ENCODE measurements at regions not wholly inside any gene's neighbourhood (a gene's known extent, or its start where the extent isn't known, plus 50 kb on each side); places are given as distances from the start of the nearest gene placed in this dataset.

DNA sequence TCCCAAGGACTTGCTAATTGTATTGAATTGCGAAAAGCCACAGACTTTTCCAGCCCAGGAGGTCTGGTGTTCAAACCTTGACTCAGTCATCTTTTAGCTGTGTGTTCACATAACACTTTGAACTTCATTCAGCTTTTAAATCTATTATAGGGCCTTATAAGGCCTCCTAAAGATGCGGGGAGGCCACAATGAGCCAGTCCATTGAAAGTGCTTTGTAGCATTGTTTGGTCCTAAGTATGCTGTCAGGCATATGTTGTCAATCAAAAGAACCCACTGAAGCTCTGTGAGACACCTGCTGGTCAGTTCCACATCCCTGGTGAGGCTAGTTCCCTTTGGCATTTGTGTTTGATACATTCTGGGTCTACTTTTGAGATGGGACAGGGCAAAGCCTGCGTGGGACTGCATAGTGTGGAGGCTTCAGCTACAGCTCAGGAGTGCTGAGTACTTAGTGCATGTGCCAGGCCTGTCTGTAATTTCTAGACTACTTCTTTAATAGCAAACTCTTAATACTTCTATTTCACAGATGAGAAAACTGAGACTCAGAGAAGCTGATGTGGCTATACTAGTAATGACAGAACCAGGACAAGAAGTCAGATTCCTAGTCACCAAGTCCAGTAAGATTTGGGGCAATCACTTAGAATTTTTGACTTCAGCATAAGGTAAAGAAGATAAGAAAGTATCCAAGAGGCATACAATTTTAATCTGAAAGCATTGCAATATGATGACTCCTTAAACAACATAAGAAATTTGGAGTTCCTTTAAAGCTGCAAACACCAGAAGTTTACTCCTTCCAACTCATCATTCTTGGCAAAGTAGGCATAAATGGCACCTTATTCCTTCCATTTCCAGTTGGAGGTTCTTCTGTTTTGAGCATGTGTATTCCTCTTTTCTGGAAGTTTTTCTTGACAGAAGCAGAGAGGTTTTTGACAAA, 213.0 kb downstream of the PDCD6IP start:
- no peak for DNase-seq (ENCODE audit: low read depth, low spot score)

- DNase-seq (ENCODE audit: low read depth, low spot score), result peak; percentile 91
Measured at GRCh38 chr3:34012102-34012461, 213.7 kb downstream of the PDCD6IP start.

DNA sequence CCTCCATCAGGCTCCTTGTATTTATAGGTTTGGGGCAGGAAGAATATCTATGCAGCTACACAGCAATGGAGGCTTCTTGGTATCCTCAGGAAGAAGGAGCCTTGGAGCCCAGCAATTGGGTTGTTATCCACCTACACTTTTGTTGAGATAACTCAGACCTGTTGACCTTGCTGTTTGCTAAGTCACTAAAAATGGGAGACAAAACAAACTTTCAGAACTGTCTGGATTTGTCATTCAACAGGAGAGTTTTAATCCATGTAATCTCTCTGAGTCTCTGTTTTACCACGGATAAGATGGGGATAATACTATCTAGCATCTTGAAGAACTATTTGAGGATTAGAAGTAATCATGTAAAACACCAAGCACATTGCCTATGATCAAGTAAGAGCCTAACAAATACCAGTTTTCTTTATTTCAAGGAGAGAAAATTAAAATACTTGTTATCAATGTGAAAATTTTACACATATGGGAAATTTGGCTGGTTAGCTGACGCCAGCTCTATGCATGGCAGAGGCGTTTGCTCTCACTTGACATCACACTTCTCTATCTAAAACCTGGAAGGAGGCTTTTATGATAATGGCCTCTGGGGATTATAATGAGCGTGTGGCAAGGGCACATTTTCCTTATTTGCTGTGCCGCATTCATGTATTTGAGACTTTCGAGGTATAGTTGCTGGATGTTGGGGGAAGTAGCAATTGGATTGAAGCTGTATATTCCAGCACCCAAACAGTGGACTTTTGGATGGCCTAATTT, 215.6 kb downstream of the PDCD6IP start:
- no peak for DNase-seq (ENCODE audit: low read depth, low spot score)

DNA sequence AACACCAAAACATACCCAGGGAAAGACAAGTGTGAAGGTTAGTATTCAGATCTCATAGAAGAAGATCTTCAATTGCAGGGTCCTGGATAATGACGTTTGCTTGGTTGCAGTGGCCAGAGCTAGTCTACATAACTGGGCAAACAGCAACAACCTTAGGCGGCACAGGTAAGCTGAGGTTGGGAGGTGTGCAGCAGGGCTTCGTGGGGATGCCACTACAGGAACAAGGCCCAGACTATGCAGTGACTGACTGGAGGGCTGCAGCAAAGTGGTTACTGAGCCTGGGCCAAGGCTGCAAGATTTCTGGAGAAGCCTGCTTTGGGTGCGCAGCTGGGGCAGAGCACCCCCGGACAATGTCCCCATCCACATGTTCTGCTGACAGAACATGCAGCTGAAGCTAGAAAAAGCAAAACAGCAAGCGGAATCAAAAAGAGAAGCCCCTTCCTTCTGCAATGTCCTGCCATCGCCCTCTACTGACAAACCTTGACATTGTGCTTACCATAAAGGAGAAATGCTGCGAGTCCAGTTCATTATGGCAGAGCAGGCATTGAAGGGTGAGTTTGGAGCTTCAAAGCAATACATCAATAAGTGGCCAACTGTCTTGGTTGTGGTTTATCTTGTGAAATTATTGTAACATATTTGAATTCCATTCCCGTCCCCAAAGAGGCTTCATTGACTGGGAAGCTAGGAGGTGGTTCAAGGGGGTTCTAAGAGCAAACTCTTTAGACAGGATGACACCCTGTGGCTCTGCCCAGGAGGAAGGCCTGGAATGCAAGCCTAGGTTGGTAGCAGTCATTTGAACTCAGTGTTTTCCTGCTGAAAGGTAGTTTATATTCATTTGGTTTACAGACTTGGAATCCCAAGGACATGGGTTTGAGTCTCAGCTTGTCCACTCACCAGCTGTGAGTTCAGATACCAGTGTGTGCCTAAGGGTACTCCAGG, 217.0 kb downstream of the PDCD6IP start:
- no peak for DNase-seq (ENCODE audit: low read depth, low spot score)

DNA sequence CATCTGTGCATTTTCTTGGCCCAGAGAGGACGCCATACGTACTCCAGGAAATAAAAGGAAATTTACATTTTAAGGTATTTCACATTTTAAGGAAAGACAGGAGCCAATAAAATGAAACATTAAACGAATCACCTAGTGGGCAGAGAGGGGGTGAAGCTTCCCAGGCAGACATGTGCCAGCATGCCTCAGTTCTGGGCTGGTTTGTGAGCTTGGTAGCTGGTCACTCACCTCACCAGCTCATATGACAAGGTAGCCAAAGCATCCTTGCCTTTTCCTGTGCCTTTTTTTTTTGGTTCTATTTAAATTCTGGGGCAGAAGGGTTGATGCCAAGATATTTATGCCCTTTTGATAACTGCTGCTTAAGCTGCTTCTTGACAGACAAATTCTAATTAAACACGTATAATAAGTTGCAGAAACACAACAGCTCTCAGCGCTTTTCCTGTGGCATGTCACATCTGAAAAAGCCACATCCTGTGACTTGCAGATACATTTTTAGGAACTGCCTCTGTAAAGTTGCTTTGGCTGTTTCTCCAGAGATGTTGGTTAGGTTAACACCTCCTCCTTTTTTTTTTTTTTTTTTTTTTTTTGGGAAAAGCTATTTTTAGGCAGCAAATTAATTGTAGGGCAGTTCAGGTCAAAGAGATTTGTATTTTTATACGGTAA, 218.6 kb downstream of the PDCD6IP start:
- DNase-seq (ENCODE audit: low read depth, low spot score), result no peak

DNA sequence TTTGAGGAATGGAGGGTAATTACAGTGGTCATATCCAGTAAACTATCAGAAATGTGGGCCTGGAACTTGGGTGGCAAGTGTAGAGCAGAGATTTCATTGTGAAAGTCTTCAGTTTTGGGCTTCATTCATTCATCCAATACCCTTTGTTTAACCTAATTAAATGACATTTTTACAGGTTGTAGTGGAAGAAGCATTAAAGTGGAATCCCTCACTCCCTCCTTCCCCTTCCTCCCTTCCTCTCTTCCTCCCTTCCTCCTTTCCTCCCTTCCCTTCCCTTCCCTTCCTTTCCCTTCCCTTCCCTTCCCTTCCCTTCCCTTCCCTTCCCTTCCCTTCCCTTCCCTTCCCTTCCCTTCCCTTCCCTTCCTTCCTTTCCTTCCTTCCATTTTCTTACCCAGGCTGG, 219.3 kb downstream of the PDCD6IP start:
- DNase-seq (ENCODE audit: low read depth, low spot score), result no peak

DNA sequence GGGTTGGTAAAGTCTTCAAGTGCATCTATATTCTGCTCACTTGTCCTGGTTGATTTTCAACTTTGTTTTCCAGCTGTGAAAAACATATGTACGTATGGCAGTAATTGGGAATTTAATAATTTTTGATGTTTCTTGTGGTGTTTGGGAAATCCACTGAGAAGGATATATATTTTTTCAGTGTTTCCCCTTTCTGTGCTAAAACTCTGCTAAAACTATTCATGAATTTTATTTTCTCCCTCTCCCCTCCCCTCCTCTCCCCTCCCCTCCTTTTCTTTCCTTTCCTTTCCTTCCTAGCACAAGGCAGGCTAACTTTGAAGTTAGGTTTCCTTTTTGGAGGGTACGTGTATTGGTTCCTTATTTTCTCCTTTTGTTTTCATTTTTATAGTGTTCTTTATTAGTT, 220.7 kb downstream of the PDCD6IP start:
- no peak for DNase-seq (ENCODE audit: low read depth, low spot score)

DNA sequence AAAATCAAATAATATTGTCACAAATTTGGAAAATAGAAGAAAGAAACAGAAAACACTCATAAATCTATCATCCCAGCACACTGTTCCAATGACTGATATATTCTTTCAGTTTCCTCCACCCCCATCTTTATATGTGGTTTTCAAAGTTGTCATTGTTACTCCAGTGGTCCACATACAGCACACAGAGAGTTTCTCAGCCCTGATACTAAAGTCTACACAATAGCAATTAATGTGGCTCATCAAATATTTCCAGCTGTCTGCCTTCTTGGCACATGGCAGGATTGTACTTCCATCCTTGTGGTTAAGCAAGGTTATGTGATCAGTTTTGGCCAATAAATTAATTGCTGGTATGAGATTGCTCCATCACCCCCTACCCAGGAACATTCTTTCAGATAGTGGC, 221.7 kb downstream of the PDCD6IP start:
- DNase-seq (ENCODE audit: low read depth, low spot score), result no peak

DNA sequence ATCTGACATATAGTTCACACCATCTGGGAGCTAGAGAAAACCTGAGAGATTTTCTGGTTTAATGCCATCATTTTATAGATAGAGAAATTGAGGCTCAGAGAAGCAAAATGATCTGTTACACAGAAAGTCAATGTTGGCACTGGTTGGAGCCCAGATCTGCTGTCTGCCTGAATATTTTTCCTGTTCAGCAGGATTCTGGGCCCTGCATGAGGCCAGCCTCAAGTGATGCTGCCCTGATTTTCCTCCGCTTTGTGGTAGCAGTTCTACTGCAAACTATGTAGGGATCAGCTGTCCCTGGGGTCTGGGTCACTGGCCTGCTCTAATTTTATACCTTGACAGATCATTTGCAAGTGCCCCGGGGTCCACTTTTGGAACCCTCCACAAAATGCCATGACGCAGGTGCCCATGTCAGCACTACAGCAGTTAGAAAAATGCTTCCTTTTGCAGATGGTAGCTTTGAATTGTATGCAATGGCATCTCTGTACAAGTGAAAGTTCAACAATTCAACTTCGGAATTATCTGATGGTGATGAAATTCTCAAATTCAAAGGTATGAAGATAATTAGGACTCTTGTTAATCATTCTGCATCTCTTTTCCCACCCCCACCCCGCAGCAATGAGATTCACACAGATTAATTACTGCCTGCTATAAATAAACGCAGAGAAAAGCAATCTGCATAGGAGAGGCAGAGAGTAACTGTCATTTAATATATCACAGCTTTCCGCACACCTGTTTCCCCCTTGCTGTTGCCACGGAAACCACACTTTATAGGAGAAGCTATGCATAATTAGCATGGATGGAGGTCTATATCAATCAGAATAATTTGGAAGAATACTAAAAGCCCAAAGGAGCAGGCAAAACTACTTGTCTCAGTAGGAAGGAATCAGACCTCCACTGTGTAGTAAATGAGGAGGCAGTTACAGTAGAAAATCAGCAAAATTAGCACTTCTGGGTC, 222.6 kb downstream of the PDCD6IP start:
- no peak for DNase-seq (ENCODE audit: low read depth, low spot score)

GRCh38 chr3:34022147-34022546, 223.7 kb downstream of the PDCD6IP start:
- no peak for DNase-seq (ENCODE audit: low read depth, low spot score)

- no peak for DNase-seq (ENCODE audit: low read depth, low spot score)
Measured at GRCh38 chr3:34024447-34025240, 226.2 kb downstream of the PDCD6IP start.

DNA sequence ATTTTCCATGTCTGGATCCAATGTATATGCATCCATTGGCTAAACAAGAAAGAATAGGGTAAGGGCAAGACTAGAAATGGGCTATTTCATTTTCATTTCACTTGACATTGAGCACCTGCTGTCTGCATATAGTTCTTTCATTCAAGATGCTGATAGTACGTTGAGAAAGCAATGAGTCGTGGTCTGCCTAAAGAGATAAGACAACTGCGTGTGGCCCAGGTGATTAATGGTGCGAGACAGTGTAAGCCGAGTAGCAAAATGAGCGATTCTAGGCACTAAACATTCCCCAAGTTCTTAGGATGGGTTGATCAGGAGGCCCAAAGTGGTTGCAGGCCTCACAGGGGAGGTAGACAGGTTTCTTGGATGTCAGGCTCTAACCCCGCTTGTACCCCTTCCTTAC, 235.4 kb downstream of the PDCD6IP start:
- DNase-seq (ENCODE audit: low read depth, low spot score), result no peak

DNA sequence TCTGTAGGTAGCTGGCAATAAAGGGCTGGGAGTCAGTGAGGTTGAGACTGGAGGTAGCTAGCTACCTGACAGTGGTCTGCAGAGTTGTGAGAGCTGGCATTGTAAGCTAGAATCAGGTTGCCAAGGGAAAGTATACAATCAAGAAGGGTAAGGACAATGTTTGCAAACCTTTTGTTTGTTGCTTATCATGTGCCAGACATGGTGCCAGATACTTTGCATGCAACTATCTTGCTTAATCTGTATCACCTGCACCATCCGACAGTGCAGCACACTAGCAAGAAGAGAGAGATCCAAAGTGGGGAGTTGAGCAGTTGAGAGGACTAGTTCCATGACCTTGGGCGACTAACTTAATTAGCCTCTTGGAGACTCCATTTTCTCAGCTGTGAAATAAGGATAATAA, 236.4 kb downstream of the PDCD6IP start:
- no peak for DNase-seq (ENCODE audit: low read depth, low spot score)

GRCh38 chr3:34035775-34036174, 237.3 kb downstream of the PDCD6IP start:
- DNase-seq (ENCODE audit: low read depth, low spot score), result no peak

DNA sequence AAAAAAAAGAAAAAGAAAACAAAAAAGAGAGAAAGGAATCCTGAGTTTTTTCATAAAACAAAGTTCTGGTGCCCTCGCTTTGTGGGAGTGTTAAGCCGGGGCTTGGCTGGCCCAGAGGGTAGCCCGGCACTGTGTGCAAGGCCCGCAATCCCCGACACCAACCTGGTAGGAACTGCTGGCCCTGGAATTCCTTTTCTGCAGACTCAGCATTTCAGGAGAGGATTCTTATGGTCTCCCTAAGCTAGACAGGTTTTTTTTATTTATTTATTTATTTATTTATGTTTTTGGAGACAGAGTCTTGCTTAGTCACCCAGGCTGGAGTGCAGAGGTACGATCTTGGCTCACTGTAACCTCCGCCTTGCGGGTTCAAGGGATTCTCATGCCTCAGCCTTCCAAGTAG, 238.8 kb downstream of the PDCD6IP start:
- DNase-seq (ENCODE audit: low read depth, low spot score), result no peak

DNA sequence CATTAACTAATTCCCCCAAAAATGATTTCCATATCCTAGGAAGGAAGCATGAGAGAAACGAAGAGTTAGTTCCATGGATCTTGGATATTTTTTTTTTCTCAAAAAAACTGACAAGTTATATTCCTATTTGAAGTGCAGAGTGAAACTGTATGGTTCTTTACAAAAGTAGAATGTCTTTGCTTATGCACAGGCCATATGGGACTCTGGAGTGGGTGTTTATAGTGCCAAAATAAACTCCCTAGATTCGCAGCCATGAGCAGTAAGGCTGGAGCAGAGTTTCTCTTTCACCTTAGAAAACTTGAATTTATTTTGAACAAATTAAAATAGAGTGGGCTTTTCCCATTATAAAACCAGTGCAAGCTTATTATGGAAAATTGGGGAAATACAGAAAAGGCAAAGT, 239.7 kb downstream of the PDCD6IP start:
- DNase-seq (ENCODE audit: low read depth, low spot score), result no peak

DNA sequence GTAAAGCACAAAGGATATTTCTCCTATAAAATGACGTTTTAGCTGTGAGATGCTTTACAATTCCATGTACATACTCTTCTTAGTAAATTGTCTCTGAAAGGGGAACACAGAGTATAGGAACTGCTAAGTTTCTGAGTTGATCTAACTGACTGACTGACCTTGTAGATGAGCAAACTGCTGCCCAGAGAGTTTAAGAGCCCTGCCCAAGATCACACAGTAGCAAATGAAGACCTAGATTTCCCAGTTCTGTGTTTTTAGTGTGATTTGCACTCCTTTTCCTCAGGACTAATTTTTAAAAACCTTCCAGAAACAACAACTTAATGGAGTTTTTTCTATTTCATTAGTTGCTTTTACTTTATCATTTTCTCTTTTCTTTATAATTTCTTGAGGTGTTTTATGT, 247.7 kb downstream of the PDCD6IP start:
- DNase-seq (ENCODE audit: low read depth, low spot score), result no peak

GRCh38 chr3:34053626-34054025, 255.2 kb downstream of the PDCD6IP start:
- DNase-seq (ENCODE audit: low read depth, low spot score), result no peak

DNA sequence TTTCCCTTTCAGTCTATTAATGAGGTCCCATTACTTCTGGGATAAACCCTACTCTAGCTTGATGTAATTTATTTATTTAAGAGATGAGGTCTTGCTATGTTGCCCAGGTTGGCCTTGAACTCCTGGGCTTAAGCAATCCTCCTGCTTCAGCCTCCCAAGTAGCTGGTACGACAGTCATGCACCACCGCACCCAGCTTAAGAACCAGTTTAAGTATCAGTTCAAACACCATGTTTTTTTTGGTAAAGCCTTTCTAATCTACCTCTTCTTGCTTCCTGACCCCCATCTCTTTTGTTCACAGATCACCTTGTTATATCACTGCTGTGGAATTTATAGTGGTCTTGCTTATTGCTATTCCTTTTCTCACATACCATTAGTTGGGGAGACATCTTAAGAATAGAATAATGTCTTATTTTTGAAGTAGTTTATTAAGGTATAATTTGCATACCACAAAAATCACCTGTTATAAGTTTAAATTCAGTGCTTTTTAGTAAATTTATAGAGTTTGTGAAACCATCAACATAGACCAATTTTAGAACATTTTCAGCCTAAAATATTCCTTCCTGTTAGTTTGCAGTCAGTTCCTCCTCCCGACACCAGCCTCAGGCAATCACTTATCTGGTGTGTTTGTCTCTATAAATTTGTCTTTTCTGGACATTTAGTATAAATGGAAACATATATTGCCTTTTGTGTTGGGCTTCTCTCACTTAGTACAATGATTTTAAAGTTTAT, 257.9 kb downstream of the PDCD6IP start:
- no peak for DNase-seq (ENCODE audit: low read depth, low spot score)

Data from smooth muscle cell of the brain vasculature (primary cell).